Hepatocyte (in vitro differentiated cells): ENCODE measurements at regions not wholly inside any gene's neighbourhood (a gene's known extent, or its start where the extent isn't known, plus 50 kb on each side); places are given as distances from the start of the nearest gene placed in this dataset.
A peak's percentile ranks its signal among the peaks of the same experiment; 100 is the strongest.
"Not testable (repeated sequence)": the region's sequence is repeated elsewhere in the genome, so short reads cannot be mapped to it uniquely, and the experiment has no call there.

Experiments
- DNase-seq: peaks from one replicate; pipeline ENCODE4 v3.0.0-alpha.2; 2016; ENCODE audit warnings: low spot score
- H2AFZ ChIP-seq: fragments of 200-600 bp; sonication (generic); 2 replicates; pipeline ENCODE4 v1.6.0; 2016; ENCODE audit warnings: antibody characterized with exemption, mild to moderate bottlenecking
- H3K27ac ChIP-seq: fragments of 200-600 bp; sonication (generic); 2 replicates; pipeline ENCODE4 v1.5.1; 2016; ENCODE audit warnings: mild to moderate bottlenecking
- H3K27me3 ChIP-seq: fragments of 200-600 bp; sonication (generic); 2 replicates; pipeline ENCODE4 v1.6.1; 2016
- H3K36me3 ChIP-seq: fragments of 200-600 bp; sonication (generic); replicated peaks from 2 replicates; pipeline ENCODE4 v1.5.1; 2016; ENCODE audit warnings: low read depth; ENCODE audit not compliant: insufficient read depth
- H3K4me1 ChIP-seq: fragments of 200-600 bp; sonication (generic); 2 replicates; pipeline ENCODE4 v1.5.1; 2016; ENCODE audit warnings: mild to moderate bottlenecking, moderate library complexity; ENCODE audit not compliant: insufficient read depth
- H3K4me2 ChIP-seq: fragments of 200-600 bp; sonication (generic); 2 replicates; pipeline ENCODE4 v1.6.0; 2016
- H3K4me3 ChIP-seq: fragments of 200-600 bp; sonication (generic); 2 replicates; pipeline ENCODE4 v1.5.1; 2016; ENCODE audit warnings: mild to moderate bottlenecking
- H3K79me2 ChIP-seq: fragments of 200-600 bp; sonication (generic); 2 replicates; pipeline ENCODE4 v1.6.0; 2017; ENCODE audit warnings: mild to moderate bottlenecking
- H3K9me2 ChIP-seq: fragments of 200-600 bp; sonication (generic); replicated peaks from 2 replicates; pipeline ENCODE4 v1.6.0; 2017; ENCODE audit warnings: mild to moderate bottlenecking; ENCODE audit not compliant: insufficient read depth
- H3K9me3 ChIP-seq: fragments of 200-600 bp; sonication (generic); 2 replicates; pipeline ENCODE4 v1.5.1; 2016; ENCODE audit warnings: low read depth, mild to moderate bottlenecking
- H4K20me1 ChIP-seq: fragments of 200-600 bp; sonication (generic); 2 replicates; pipeline ENCODE4 v1.6.0; 2016; ENCODE audit warnings: mild to moderate bottlenecking; ENCODE audit not compliant: insufficient read depth, poor library complexity, severe bottlenecking
- EZH2 ChIP-seq: fragments of 200-600 bp; sonication (generic); IDR thresholded peaks from 2 replicates; pipeline ENCODE4 v1.6.1; 2016; ENCODE audit warnings: antibody characterized with exemption, mild to moderate bottlenecking, borderline replicate concordance
- EZH2phosphoT487 ChIP-seq: fragments of 200-600 bp; sonication (generic); IDR thresholded peaks from one replicate; pipeline ENCODE4 v1.6.1; 2018; ENCODE audit warnings: antibody characterized with exemption, mild to moderate bottlenecking, low read depth, moderate library complexity; ENCODE audit not compliant: unreplicated experiment, severe bottlenecking
- WGBS: methylation state at CpG from one replicate; pipeline ENCODE4 v1.1.6; 2016; ENCODE audit warnings: low lambda C conversion rate; ENCODE audit errors: missing lambda C conversion rate; 5-methylcytosine and 5-hydroxymethylcytosine counted together
- TF ChIP-seq, protein P1 (sequence below): fragments of 200-600 bp; sonication (generic); IDR thresholded peaks from 2 replicates; pipeline ENCODE4 v1.5.1; 2016; ENCODE audit warnings: antibody characterized with exemption, mild to moderate bottlenecking; ENCODE audit not compliant: poor library complexity

- Histone ChIP-seq H3K27ac (no peak overlapping the region), H3K79me2 (no peaks in the 10 kb centered on the region), H3K9me3 (no peaks in the 10 kb centered on the region), H3K36me3 (no peaks in the 10 kb centered on the region), H3K9me2 (no peaks in the 10 kb centered on the region), H3K4me3 (no peak overlapping the region), H3K27me3 (no peaks in the 10 kb centered on the region), H3K4me1 (peaks cover 9% of the 10 kb centered on the region), H4K20me1 (no peaks in the 10 kb centered on the region), H3K4me2 (no peak overlapping the region), H2AFZ (no peak overlapping the region)
- DNase-seq = no peak
- TF ChIP-seq, protein P1, sequence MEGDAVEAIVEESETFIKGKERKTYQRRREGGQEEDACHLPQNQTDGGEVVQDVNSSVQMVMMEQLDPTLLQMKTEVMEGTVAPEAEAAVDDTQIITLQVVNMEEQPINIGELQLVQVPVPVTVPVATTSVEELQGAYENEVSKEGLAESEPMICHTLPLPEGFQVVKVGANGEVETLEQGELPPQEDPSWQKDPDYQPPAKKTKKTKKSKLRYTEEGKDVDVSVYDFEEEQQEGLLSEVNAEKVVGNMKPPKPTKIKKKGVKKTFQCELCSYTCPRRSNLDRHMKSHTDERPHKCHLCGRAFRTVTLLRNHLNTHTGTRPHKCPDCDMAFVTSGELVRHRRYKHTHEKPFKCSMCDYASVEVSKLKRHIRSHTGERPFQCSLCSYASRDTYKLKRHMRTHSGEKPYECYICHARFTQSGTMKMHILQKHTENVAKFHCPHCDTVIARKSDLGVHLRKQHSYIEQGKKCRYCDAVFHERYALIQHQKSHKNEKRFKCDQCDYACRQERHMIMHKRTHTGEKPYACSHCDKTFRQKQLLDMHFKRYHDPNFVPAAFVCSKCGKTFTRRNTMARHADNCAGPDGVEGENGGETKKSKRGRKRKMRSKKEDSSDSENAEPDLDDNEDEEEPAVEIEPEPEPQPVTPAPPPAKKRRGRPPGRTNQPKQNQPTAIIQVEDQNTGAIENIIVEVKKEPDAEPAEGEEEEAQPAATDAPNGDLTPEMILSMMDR = no peak
- TF ChIP-seq EZH2 = no peak
- no peak for TF ChIP-seq EZH2phosphoT487
- 94% methylated on average over 5 of the region's 5 CpGs for WGBS
Observed at GRCh38 chr3:23726811-23727548, 78.8 kb upstream of the UBE2E1 start.

- Histone ChIP-seq H3K9me2 (no peaks in the 10 kb centered on the region), H3K79me2 (no peaks in the 10 kb centered on the region), H3K36me3 (no peaks in the 10 kb centered on the region), H3K4me1 (peaks cover 9% of the 10 kb centered on the region), H4K20me1 (no peaks in the 10 kb centered on the region), H3K9me3 (no peaks in the 10 kb centered on the region), H3K4me3 (no peak overlapping the region), H3K27me3 (no peaks in the 10 kb centered on the region), H3K27ac (peak overlapping the region; percentile 45), H2AFZ (no peak overlapping the region), H3K4me2 (peak overlapping the region; percentile 51)
- WGBS = 13% methylated on average over 4 of the region's 4 CpGs
- TF ChIP-seq EZH2 (no peak), EZH2phosphoT487 (no peak)
- TF ChIP-seq, protein P1 = no peak
- DNase-seq = peak; percentile 43
Observed at GRCh38 chr3:23728601-23729117, 77.1 kb upstream of the UBE2E1 start.

DNA sequence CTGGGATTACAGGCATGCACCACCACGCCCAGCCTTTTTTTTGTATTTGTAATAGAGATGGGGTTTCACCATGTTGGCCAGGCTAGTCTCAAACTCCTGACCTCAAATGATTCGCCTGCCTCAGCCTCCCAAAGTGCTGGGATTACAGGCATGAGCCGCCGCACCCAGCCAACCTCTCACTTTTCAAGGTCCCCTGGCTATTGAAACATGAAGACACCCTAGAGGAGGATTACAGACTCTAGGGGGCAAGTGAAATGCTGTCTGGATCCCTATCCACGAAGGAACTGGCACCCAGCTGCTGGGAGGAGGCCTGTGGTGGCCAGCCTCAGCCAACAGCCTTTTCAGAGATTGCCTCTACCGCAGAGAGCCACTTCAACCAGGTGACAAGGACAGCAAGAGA is 76.4 kb upstream of the UBE2E1 start:
- H4K20me1 ChIP-seq, H3K4me2 ChIP-seq, H2AFZ ChIP-seq, H3K4me1 ChIP-seq, H3K9me2 ChIP-seq, DNase-seq, H3K4me3 ChIP-seq, H3K9me3 ChIP-seq, H3K36me3 ChIP-seq, H3K79me2 ChIP-seq, H3K27ac ChIP-seq, H3K27me3 ChIP-seq: not testable (repeated sequence)
- WGBS = 89% methylated on average over 6 of the region's 6 CpGs

- no peaks in the 10 kb centered on the region for H3K79me2 ChIP-seq
- TF ChIP-seq EZH2 = no peak
- no peak for DNase-seq
- no peaks in the 10 kb centered on the region for H3K27me3 ChIP-seq
- no peak overlapping the region for H3K4me2 ChIP-seq
- no peak overlapping the region for H2AFZ ChIP-seq
- no peaks in the 10 kb centered on the region for H3K9me3 ChIP-seq
- H3K9me2 ChIP-seq = no peaks in the 10 kb centered on the region
- H3K4me3 ChIP-seq = no peak overlapping the region
- peaks cover 10% of the 10 kb centered on the region for H3K4me1 ChIP-seq
- H4K20me1 ChIP-seq = no peaks in the 10 kb centered on the region
- no peaks in the 10 kb centered on the region for H3K36me3 ChIP-seq
- 100% methylated on average over 3 of the region's 3 CpGs for WGBS
- no peak overlapping the region for H3K27ac ChIP-seq
Observed at GRCh38 chr3:23734481-23734880, 71.3 kb upstream of the UBE2E1 start.
